ENCODE measurements at regions not wholly inside any gene's neighbourhood (a gene's known extent, or its start where the extent isn't known, plus 50 kb on each side); places are given as distances from the start of the nearest gene placed in this dataset.

DNA sequence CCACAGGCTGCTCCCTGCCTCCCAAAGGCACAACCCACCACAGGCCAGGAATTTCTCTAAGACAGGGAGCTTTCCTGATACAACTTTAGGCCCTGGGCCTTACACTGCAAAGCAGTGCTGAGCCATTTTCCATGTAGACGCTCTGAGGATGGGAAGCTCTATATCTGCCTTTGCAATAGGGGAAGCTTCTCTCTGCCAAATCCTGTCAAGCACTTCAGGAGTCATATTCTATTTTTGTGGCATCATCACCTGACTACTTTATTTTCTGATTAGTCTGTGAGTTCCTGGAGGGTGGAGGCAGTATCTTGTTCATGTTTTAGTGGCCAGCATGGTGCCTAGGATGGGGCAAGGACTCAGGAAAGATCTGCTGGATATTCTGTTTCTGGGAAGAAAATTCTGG is 382.0 kb downstream of the ZNF536 start:
- TF ChIP-seq, protein P1, sequence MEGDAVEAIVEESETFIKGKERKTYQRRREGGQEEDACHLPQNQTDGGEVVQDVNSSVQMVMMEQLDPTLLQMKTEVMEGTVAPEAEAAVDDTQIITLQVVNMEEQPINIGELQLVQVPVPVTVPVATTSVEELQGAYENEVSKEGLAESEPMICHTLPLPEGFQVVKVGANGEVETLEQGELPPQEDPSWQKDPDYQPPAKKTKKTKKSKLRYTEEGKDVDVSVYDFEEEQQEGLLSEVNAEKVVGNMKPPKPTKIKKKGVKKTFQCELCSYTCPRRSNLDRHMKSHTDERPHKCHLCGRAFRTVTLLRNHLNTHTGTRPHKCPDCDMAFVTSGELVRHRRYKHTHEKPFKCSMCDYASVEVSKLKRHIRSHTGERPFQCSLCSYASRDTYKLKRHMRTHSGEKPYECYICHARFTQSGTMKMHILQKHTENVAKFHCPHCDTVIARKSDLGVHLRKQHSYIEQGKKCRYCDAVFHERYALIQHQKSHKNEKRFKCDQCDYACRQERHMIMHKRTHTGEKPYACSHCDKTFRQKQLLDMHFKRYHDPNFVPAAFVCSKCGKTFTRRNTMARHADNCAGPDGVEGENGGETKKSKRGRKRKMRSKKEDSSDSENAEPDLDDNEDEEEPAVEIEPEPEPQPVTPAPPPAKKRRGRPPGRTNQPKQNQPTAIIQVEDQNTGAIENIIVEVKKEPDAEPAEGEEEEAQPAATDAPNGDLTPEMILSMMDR (conservative IDR thresholded peaks at IDR 0.05; ENCODE audit: low read depth, low read length): no peak
- DNase-seq (ENCODE audit: low read depth): no peak
- H3K4me3 ChIP-seq (ENCODE audit: low read depth, low read length): no peak overlapping the region

DNA sequence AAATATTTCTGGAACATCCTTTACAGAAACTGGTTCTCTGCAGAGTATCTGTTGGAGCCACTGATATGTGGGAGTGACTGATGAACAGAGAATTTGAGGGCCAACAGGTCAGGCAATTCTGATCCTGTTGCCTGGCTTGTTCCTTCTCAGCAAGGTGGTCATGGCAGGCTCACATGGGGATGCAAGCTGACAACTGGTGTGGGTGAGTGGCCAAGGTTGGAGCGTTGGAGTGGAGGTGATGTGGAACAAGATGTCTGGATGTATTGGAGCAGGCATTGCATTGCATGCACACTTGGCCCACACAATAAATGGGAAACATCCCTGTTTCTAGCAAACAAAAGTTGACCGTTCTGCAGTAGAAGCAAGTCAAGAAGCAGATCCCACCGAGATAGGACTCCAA is 380.7 kb downstream of the ZNF536 start:
- TF ChIP-seq, protein P1 (conservative IDR thresholded peaks at IDR 0.05; ENCODE audit: low read depth, low read length): no peak
- no peak for DNase-seq (ENCODE audit: low read depth)
- no peak overlapping the region for H3K4me3 ChIP-seq (ENCODE audit: low read depth, low read length)

DNA sequence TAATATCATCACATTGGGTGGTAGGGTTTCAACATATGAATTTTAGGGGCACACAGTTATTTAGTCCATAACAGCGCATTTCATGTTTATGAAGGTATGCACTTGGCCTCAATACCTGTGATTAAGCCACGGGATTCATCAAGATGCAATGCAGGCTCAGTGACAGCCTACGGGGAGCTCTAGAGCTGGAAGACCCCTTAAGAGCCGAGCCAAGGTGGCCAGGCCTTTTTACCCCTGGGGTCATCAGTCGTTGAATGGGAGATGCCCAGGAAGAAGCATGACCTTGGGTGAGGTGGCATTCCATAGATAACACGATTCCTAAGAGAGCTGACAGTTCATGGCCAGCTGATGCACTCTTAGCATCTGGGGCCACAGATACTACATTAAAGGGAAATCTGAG is 380.0 kb downstream of the ZNF536 start:
- no peak for DNase-seq (ENCODE audit: low read depth)
- TF ChIP-seq, protein P1 (conservative IDR thresholded peaks at IDR 0.05; ENCODE audit: low read depth, low read length): no peak

DNA sequence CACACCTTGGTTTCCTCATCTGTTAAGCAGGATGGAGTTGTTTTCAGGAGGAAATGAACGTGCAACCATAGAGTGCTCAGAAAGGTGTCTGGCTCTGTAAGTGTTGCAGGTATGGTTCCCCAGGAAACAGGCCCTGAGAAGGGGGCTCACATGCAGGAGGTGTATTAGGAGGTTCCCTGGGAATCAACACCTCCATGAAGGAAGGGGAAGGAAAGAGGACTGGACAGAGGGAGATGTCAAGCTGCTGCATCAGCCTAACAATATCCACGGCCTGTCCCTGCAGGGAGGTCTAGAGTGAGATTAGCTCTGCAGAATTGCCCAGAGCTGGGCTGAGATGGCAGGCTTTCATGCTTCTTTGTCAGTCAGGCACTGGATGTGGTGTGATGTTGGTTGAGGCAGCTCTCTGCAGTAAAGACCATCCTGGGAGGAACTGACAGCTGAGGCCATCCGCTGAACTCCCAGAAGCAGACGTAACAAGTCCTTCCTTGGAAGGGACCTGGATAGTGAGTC is 373.3 kb downstream of the ZNF536 start:
- TF ChIP-seq, protein P1 (conservative IDR thresholded peaks at IDR 0.05; ENCODE audit: low read depth, low read length): no peak
- H3K4me3 ChIP-seq (ENCODE audit: low read depth, low read length): no peak overlapping the region
- DNase-seq (ENCODE audit: low read depth): no peak

More for the DNA sequence above, 380.0 kb downstream of the ZNF536 start:
- H3K4me3 ChIP-seq (ENCODE audit: low read depth, low read length): no peak overlapping the region

DNA sequence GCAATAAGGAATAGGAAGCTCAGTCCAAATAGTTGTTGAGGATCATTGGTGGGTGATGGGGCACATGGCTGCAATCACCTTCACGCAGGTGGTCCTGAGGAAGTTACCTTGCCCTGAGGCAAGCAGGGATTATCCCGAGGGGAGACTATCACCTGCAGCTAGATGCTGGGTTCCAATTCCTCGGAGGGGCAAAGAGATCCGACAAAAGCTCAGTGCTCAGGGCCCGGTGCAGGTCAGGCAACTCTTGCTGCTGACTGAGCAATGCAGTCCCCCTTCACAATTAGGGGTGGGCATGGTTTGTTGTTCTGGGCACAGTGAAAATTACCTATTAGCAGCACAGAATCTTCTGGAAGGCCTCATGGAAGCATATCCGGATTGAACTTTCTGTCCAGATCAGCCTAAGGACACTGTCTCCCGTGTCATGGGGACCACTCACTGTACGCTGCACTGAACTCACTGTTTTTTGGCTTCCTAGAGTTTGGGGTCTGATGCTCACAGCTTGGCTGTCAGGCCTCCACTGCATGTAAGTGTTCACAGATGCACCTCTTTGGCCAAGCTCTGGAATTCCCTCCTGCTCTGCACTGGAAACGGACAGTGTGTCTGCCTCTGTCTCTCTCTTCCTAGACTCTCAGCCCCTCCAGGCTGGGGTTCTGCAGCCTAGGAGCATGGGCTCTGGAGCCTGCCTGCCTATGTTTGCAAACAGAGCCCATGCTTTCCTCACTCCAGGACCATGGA is 372.7 kb downstream of the ZNF536 start:
- TF ChIP-seq, protein P1 (conservative IDR thresholded peaks at IDR 0.05; ENCODE audit: low read depth, low read length): no peak
- no peak overlapping the region for H3K4me3 ChIP-seq (ENCODE audit: low read depth, low read length)
- DNase-seq (ENCODE audit: low read depth): no peak

DNA sequence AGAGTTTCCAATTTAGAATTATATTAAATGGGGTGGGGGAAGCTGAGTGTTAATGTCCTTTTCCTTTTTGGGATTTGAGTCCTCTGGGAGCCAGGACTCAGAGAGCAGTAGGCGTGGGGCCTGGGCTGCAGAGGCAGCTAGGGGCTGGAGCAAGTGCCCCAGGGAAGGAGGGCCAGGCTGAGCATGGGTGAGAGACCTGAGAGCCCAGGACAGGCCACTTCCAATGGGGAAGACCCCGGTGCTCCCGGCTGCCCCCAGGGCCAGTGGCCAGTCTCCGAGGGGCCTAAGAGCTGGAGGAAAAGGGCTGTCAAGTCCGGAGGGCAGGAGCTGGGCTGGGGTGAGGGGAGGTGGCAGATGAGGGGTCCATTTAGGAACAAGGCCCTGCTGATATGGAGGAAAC is 371.5 kb downstream of the ZNF536 start:
- no peak overlapping the region for H3K4me3 ChIP-seq (ENCODE audit: low read depth, low read length)
- TF ChIP-seq, protein P1 (conservative IDR thresholded peaks at IDR 0.05; ENCODE audit: low read depth, low read length): no peak
- no peak for DNase-seq (ENCODE audit: low read depth)

DNA sequence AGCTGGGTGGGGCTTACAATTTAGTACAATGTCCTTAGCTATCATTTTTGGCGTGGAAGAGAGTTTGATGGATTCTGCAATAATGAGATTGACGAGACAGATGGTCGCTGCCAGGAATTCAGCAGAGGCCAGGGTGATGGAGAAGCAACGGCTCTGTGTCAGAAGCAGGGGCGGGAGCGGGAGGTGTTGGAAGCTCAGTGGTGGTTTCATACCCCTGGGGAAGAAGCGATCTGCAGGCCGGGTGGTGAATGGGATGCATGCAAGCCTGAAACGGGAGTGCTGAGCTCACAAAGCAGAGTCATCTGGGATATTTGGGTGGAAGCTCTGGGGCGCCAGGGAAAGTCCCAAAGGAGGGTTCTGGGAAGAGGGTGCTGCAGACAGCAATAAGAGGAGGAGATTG is 370.8 kb downstream of the ZNF536 start:
- no peak overlapping the region for H3K4me3 ChIP-seq (ENCODE audit: low read depth, low read length)
- DNase-seq (ENCODE audit: low read depth): no peak
- TF ChIP-seq, protein P1 (conservative IDR thresholded peaks at IDR 0.05; ENCODE audit: low read depth, low read length): no peak

All from choroid plexus epithelial cell (primary cell).